ENCODE measurements at regions not wholly inside any gene's neighbourhood (a gene's known extent, or its start where the extent isn't known, plus 50 kb on each side); places are given as distances from the start of the nearest gene placed in this dataset.

- DNase-seq (ENCODE audit: low spot score) = no peak
- intact Hi-C loops (cut with DNase I) = no loop called here
Measured at GRCh38 chr12:18207266-18207665, 54.1 kb upstream of the PIK3C2G start.

- no peak for DNase-seq (ENCODE audit: low spot score)
- intact Hi-C loops (cut with DNase I) = no loop called here
Measured at GRCh38 chr12:18206198-18206597, 55.1 kb upstream of the PIK3C2G start.

GRCh38 chr12:18204053-18204452 lies 57.3 kb upstream of the PIK3C2G start:
- no peak for DNase-seq (ENCODE audit: low spot score)
- intact Hi-C loops (cut with DNase I) = no loop called here

- intact Hi-C loops (cut with DNase I) = no loop called here
- DNase-seq (ENCODE audit: low spot score) = no peak
Measured at GRCh38 chr12:18192119-18192518, 69.2 kb upstream of the PIK3C2G start.

GRCh38 chr12:18183141-18183540 lies 78.2 kb upstream of the PIK3C2G start:
- intact Hi-C loops (cut with DNase I) = no loop called here
- no peak for DNase-seq (ENCODE audit: low spot score)

GRCh38 chr12:18171571-18171970 lies 81.6 kb upstream of the RERGL start:
- intact Hi-C loops (cut with DNase I) = no loop called here

GRCh38 chr12:18168016-18168415 lies 78.0 kb upstream of the RERGL start:
- DNase-seq (ENCODE audit: low spot score) = no peak
- intact Hi-C loops (cut with DNase I) = no loop called here

More at GRCh38 chr12:18171571-18171970, 81.6 kb upstream of the RERGL start:
- DNase-seq (ENCODE audit: low spot score) = no peak

- intact Hi-C loops (cut with DNase I) = no loop called here
- no peak for DNase-seq (ENCODE audit: low spot score)
Measured at GRCh38 chr12:18165889-18166288, 75.9 kb upstream of the RERGL start.

GRCh38 chr12:18165422-18165871 lies 75.5 kb upstream of the RERGL start:
- no peak for DNase-seq (ENCODE audit: low spot score)
- intact Hi-C loops (cut with DNase I) = no loop called here

- intact Hi-C loops (cut with DNase I) = no loop called here
- DNase-seq (ENCODE audit: low spot score) = no peak
Measured at GRCh38 chr12:18160901-18161300, 70.9 kb upstream of the RERGL start.

GRCh38 chr12:18158774-18159557 lies 69.0 kb upstream of the RERGL start:
- DNase-seq (ENCODE audit: low spot score) = no peak
- intact Hi-C loops (cut with DNase I) = no loop called here

GRCh38 chr12:18153826-18154225 lies 63.8 kb upstream of the RERGL start:
- intact Hi-C loops (cut with DNase I) = no loop called here
- no peak for DNase-seq (ENCODE audit: low spot score)

- intact Hi-C loops (cut with DNase I) = no loop called here
- DNase-seq (ENCODE audit: low spot score) = no peak
Measured at GRCh38 chr12:18151036-18151435, 61.0 kb upstream of the RERGL start.

GRCh38 chr12:18148961-18149360 lies 59.0 kb upstream of the RERGL start:
- intact Hi-C loops (cut with DNase I) = loop anchor here (10.0 kb wide), 1 partner anchor 76 kb away; no protein-coding TSS in a partner anchor
- DNase-seq (ENCODE audit: low spot score) = no peak

- DNase-seq (ENCODE audit: low spot score) = no peak
- intact Hi-C loops (cut with DNase I) = loop anchor here (10.0 kb wide), 1 partner anchor 78 kb away; no protein-coding TSS in a partner anchor
Measured at GRCh38 chr12:18146363-18146762, 56.4 kb upstream of the RERGL start.

GRCh38 chr12:18145924-18146323 lies 55.9 kb upstream of the RERGL start:
- DNase-seq (ENCODE audit: low spot score) = no peak
- intact Hi-C loops (cut with DNase I) = loop anchor here (10.0 kb wide), 1 partner anchor 79 kb away; no protein-coding TSS in a partner anchor

- intact Hi-C loops (cut with DNase I) = loop anchor here (10.0 kb wide), 1 partner anchor 83 kb away; no protein-coding TSS in a partner anchor
Measured at GRCh38 chr12:18141048-18141982, 51.3 kb upstream of the RERGL start.

GRCh38 chr12:18139989-18140596 lies 50.1 kb upstream of the RERGL start:
- DNase-seq (ENCODE audit: low spot score) = no peak
- intact Hi-C loops (cut with DNase I) = loop anchor here (10.0 kb wide), 1 partner anchor 85 kb away; no protein-coding TSS in a partner anchor

More at GRCh38 chr12:18141048-18141982, 51.3 kb upstream of the RERGL start:
- no peak for DNase-seq (ENCODE audit: low spot score)

Data from cardiac septum (tissue), 1 donor.